Endothelial cell of umbilical vein (primary cell): ENCODE measurements at regions not wholly inside any gene's neighbourhood (a gene's known extent, or its start where the extent isn't known, plus 50 kb on each side); places are given as distances from the start of the nearest gene placed in this dataset.

Experiments
- BruUV-seq: library from RNA; stranded (reverse); fragments of 400-500 nt; replicated peaks from 2 replicates; lab custom pipeline; 2021; lab: Mats Ljungman, UMichigan
- CTCF ChIA-PET: fragments of 300-600, 350-600 bp; sonication (Branson Sonifier 250); formaldehyde crosslinking; loops from one replicate; lab custom pipeline; 2021; ENCODE audit warnings: antibody characterized with exemption, inconsistent platforms; lab: Charles Lee
- POLR2A ChIA-PET: fragments of 300-600, 350-600 bp; sonication (Branson Sonifier 250); formaldehyde crosslinking; loops from one replicate; lab custom pipeline; 2021; ENCODE audit warnings: antibody characterized with exemption, inconsistent platforms; lab: Charles Lee
- DNase-seq: peaks from one replicate; pipeline ENCODE4 v3.0.0-alpha.2; 2011; ENCODE audit warnings: low read depth, low spot score
- FAIRE-seq: peaks from 2 replicates; lab custom pipeline; 2011; peaks lifted over from hg19 to GRCh38; lab: Jason Lieb, UNC
- H2AFZ ChIP-seq: 2 replicates; pipeline ENCODE4 v1.6.0; 2012; ENCODE audit warnings: low read depth, low read length, control low read depth, inconsistent platforms
- H3K27ac ChIP-seq: 2 replicates; pipeline ENCODE4 v1.5.1; 2011; ENCODE audit warnings: low read depth, mild to moderate bottlenecking, control low read depth, low read length, moderate library complexity; ENCODE audit not compliant: insufficient read depth
- H3K27me3 ChIP-seq, 2 experiments: 2 replicates each; pipeline versions ENCODE4 v1.6.0 to v1.6.1; 2011; ENCODE audit warnings: low read length in 2 of 2, mixed read lengths in 1 of 2; ENCODE audit not compliant: control insufficient read depth in 2 of 2, insufficient read depth in 2 of 2
- H3K36me3 ChIP-seq, 2 experiments: 2 replicates in 1 of 2; 3 replicates in 1 of 2; pipeline ENCODE4 v1.5.1; 2011; ENCODE audit warnings: low read length in 2 of 2, mild to moderate bottlenecking in 1 of 2, moderate library complexity in 1 of 2; ENCODE audit not compliant: control insufficient read depth in 2 of 2, insufficient read depth in 2 of 2; ENCODE audit errors: extremely low read depth in 1 of 2
- H3K4me1 ChIP-seq: 3 replicates; pipeline ENCODE4 v1.5.1; 2011; ENCODE audit warnings: mild to moderate bottlenecking, low read length; ENCODE audit not compliant: control insufficient read depth, insufficient read depth; ENCODE audit errors: extremely low read depth
- H3K4me2 ChIP-seq: 2 replicates; pipeline ENCODE4 v1.6.1; 2011; ENCODE audit warnings: low read length, control low read depth, mixed read lengths; ENCODE audit not compliant: insufficient read depth
- H3K4me3 ChIP-seq, 3 experiments: fragments of 200-600 bp in 1 of 3; sonication (generic), shearing (Covaris generic) in 1 of 3; replicated peaks in 1 of 3; 2 replicates each; pipeline ENCODE4 v1.5.1; 2011 to 2016; ENCODE audit warnings: control low read depth in 3 of 3, low read length in 3 of 3, mild to moderate bottlenecking in 2 of 3, inconsistent platforms in 1 of 3, low read depth in 1 of 3, moderate library complexity in 1 of 3; ENCODE audit not compliant: insufficient read depth in 1 of 3
- H3K79me2 ChIP-seq: 2 replicates; pipeline ENCODE4 v1.6.0; 2012; ENCODE audit warnings: low read length, inconsistent platforms; ENCODE audit not compliant: control insufficient read depth, insufficient read depth
- H3K9ac ChIP-seq: replicated peaks from 2 replicates; pipeline ENCODE3; 2011; ENCODE audit warnings: low read length, control low read depth; ENCODE audit not compliant: insufficient read depth; ENCODE audit errors: extremely low read depth
- H3K9me1 ChIP-seq: replicated peaks from 3 replicates; pipeline ENCODE4 v1.6.0; 2011; ENCODE audit warnings: mild to moderate bottlenecking, low read length; ENCODE audit not compliant: control insufficient read depth, insufficient read depth; ENCODE audit errors: extremely low read depth
- H3K9me3 ChIP-seq: replicated peaks from 2 replicates; pipeline ENCODE4 v1.5.1; 2012; ENCODE audit warnings: low read length, inconsistent platforms; ENCODE audit not compliant: control insufficient read depth, insufficient read depth
- H4K20me1 ChIP-seq: replicated peaks from 2 replicates; pipeline ENCODE3; 2011; ENCODE audit warnings: mild to moderate bottlenecking, low read length; ENCODE audit not compliant: control insufficient read depth, insufficient read depth; ENCODE audit errors: extremely low read depth
- CTCF ChIP-seq, 2 donors: IDR thresholded peaks; 1 replicate in 1 of 2; 2 replicates in 1 of 2; pipeline ENCODE4 v1.5.1; 2011; ENCODE audit warnings: low read length in 2 of 2, mild to moderate bottlenecking in 2 of 2, moderate library complexity in 2 of 2, control low read depth in 1 of 2, inconsistent platforms in 1 of 2, low read depth in 1 of 2; ENCODE audit not compliant: insufficient read depth in 1 of 2; ENCODE audit errors: extremely low read depth in 1 of 2
- EZH2 ChIP-seq: IDR thresholded peaks from 2 replicates; pipeline ENCODE4 v1.6.1; 2012; ENCODE audit warnings: borderline replicate concordance, low read depth, mild to moderate bottlenecking, moderate library complexity, low read length, inconsistent platforms; ENCODE audit not compliant: severe bottlenecking
- FOS ChIP-seq: IDR thresholded peaks from 2 replicates; pipeline ENCODE4 v1.6.1; 2011; ENCODE audit warnings: mild to moderate bottlenecking, low read length, moderate library complexity, borderline replicate concordance; ENCODE audit not compliant: insufficient read depth
- GATA2 ChIP-seq: IDR thresholded peaks from 2 replicates; pipeline ENCODE4 v1.7.0; 2011; ENCODE audit warnings: low read depth, mild to moderate bottlenecking, moderate library complexity, mixed read lengths, low read length; ENCODE audit not compliant: insufficient read length, insufficient read depth
- JUN ChIP-seq: IDR thresholded peaks from 2 replicates; pipeline ENCODE4 v1.6.1; 2011; ENCODE audit warnings: borderline replicate concordance, low read depth; ENCODE audit not compliant: insufficient read length, insufficient read depth
- MAX ChIP-seq: IDR thresholded peaks from 2 replicates; pipeline ENCODE4 v1.6.1; 2011; ENCODE audit not compliant: insufficient read depth, insufficient read length
- MYC ChIP-seq: IDR thresholded peaks from one replicate; pipeline ENCODE4 v1.6.1; 2011; ENCODE audit warnings: mild to moderate bottlenecking, low read depth, low read length
- POLR2A ChIP-seq: IDR thresholded peaks from 2 replicates; pipeline ENCODE4 v1.6.1; 2012; ENCODE audit warnings: low read depth, mild to moderate bottlenecking, control low read depth, low read length
- POLR2AphosphoS5 ChIP-seq: IDR thresholded peaks from 2 replicates; pipeline ENCODE4 v1.6.1; 2012; ENCODE audit warnings: low read depth, mild to moderate bottlenecking, control low read depth, low read length, moderate library complexity; ENCODE audit not compliant: insufficient read depth
- dilution Hi-C: fragments of 300-500 bp; cut with MboI; formaldehyde crosslinking; loops from one replicate; pipeline ENCODE4 v1.15.0; 2019; ENCODE audit warnings: low sequenced_read_pairs; ENCODE audit not compliant: extremely low pct_ligation_motif_present
- intact Hi-C: fragments of 100-400 bp; cut with micrococcal nuclease; formaldehyde crosslinking; loops from one replicate; pipeline ENCODE4 v1.10.0; 2022

DNA sequence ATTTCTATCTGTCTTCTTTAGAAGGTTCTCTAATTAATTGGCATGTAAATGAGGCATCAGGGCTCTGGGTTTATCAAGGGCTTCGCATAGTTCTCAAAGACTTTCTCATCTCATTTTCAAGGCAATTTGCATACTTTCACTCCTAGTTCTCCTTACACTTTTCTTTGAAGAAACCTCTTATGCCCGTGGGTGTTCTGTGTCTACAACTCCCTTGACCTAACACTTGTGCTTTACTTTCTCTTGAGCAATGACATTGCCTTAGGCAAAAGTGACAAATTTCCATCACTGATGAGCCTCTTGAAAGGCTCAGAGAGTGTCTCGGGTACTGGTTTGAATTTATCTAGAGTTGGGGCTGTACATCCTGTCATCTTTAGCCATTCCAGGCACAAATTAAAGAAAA is 74.7 kb upstream of the ITPRID1 start:
- CTCF ChIA-PET: no interaction called here
- dilution Hi-C loops: no loop called here

DNA sequence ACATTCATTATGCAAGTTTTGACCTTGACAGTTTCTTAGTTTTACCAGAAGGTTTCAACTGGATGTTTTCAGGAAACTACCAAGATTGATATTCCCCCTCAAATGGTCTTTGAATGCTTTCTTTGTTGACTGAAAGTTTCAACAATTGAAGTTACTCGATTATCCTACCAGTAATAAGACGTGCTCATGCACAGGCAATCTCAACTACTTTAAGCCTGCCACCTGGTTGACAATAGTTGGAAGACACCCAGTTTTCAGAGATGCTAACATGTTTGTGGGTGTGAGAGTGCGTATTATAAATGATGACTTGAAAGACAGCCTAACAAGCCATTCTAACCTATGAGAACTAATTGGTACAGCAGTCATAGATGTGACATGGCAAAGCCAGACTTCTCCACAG is 73.4 kb upstream of the ITPRID1 start:
- no peak for FAIRE-seq
- Histone ChIP-seq H3K9me1 (no peaks in the 10 kb centered on the region), H3K79me2 (no peaks in the 10 kb centered on the region), H3K4me2 (no peak overlapping the region), H3K4me3 (no peak overlapping the region), H3K27me3 (peaks cover 0 to 4% of the 10 kb centered on the region in 2 experiments), H4K20me1 (no peaks in the 10 kb centered on the region), H3K9me3 (no peaks in the 10 kb centered on the region), H2AFZ (no peak overlapping the region), H3K9ac (no peak overlapping the region), H3K27ac (no peak overlapping the region), H3K4me1 (no peaks in the 10 kb centered on the region), H3K36me3 (no peaks in the 10 kb centered on the region)
- intact Hi-C loops (no loop called here), dilution Hi-C loops (no loop called here)
- ChIA-PET CTCF (no interaction called here), POLR2A (no interaction called here)
- no TSS peak for BruUV-seq
- TF ChIP-seq FOS (no peak), MYC (no peak), JUN (no peak), POLR2AphosphoS5 (no peak), EZH2 (no peak), CTCF (IDR thresholded peaks at IDR 0.05; ENCODE audit: extremely low read depth in 1 of 2, insufficient read depth in 1 of 2, low read depth in 1 of 2, low read length in 2 of 2) (no peak), GATA2 (no peak), MAX (no peak), POLR2A (no peak)
- no peak for DNase-seq

More for the DNA sequence above, 74.7 kb upstream of the ITPRID1 start:
- Histone ChIP-seq H3K36me3 (no peaks in the 10 kb centered on the region), H4K20me1 (no peaks in the 10 kb centered on the region), H2AFZ (no peak overlapping the region), H3K9ac (no peak overlapping the region), H3K4me1 (no peaks in the 10 kb centered on the region), H3K27me3 (peaks cover 0 to 4% of the 10 kb centered on the region in 2 experiments), H3K9me3 (no peaks in the 10 kb centered on the region), H3K79me2 (no peaks in the 10 kb centered on the region), H3K4me3 (no peak overlapping the region), H3K27ac (no peak overlapping the region), H3K9me1 (no peaks in the 10 kb centered on the region), H3K4me2 (no peak overlapping the region)
- DNase-seq (no peak), FAIRE-seq (no peak)
- BruUV-seq: no TSS peak
- intact Hi-C loops: no loop called here
- POLR2A ChIA-PET: no interaction called here
- no peak for TF ChIP-seq JUN
- no peak for TF ChIP-seq MYC
- TF ChIP-seq POLR2AphosphoS5: no peak
- no peak for TF ChIP-seq MAX
- TF ChIP-seq POLR2A: no peak
